RWPE1 (cell line): ENCODE measurements at regions not wholly inside any gene's neighbourhood (a gene's known extent, or its start where the extent isn't known, plus 50 kb on each side); places are given as distances from the start of the nearest gene placed in this dataset.

ENCODE experiments used
- CTCF ChIA-PET: fragments of 350-600 bp; sonication (Branson Sonifier 250); formaldehyde crosslinking; extraction: SDS; loops from one replicate; lab custom pipeline; 2021; lab: Yijun Ruan, JAX
- POLR2A ChIA-PET: fragments of 400-600 bp; formaldehyde crosslinking; extraction: SDS; loops from one replicate; lab custom pipeline; 2020; ENCODE audit warnings: antibody characterized with exemption; ENCODE audit not compliant: low non-redundant PET; lab: Yijun Ruan, JAX
- DNase-seq: peaks from one replicate; pipeline ENCODE4 v3.0.0; 2012; ENCODE audit warnings: low spot score
- H3K27ac ChIP-seq: fragments of 450-650 bp; 2 replicates; pipeline ENCODE4 v1.5.1; 2017
- TF ChIP-seq, protein P1 (sequence below): fragments of 450-650 bp; conservative IDR thresholded peaks from 2 replicates; pipeline ENCODE4 v1.5.1; 2017; ENCODE audit warnings: low read depth, mild to moderate bottlenecking

DNA sequence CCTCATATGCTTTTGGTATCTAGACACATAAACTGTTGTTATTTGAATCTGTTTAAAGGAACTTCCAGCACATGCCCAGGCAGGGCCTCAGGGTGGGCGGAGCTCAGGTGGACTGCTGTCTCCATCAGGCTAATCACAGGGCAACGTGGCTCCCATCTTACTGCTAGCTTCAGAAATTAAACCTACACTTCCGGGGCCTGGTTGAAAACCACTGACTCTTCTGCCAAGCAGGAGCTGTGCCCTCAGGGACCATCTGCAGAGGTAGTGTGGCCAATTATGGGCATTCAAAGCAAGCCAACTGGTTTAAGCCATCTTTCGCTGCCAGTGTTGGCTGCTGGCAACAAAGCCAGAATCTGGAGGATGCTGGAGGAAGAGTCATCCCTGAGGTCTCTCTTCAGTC is 97.5 kb downstream of the TMX1 start:
- TF ChIP-seq, protein P1, sequence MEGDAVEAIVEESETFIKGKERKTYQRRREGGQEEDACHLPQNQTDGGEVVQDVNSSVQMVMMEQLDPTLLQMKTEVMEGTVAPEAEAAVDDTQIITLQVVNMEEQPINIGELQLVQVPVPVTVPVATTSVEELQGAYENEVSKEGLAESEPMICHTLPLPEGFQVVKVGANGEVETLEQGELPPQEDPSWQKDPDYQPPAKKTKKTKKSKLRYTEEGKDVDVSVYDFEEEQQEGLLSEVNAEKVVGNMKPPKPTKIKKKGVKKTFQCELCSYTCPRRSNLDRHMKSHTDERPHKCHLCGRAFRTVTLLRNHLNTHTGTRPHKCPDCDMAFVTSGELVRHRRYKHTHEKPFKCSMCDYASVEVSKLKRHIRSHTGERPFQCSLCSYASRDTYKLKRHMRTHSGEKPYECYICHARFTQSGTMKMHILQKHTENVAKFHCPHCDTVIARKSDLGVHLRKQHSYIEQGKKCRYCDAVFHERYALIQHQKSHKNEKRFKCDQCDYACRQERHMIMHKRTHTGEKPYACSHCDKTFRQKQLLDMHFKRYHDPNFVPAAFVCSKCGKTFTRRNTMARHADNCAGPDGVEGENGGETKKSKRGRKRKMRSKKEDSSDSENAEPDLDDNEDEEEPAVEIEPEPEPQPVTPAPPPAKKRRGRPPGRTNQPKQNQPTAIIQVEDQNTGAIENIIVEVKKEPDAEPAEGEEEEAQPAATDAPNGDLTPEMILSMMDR, result no peak
- DNase-seq, result peak; percentile 49
- POLR2A ChIA-PET, result no interaction called here
- CTCF ChIA-PET, result no interaction called here
- H3K27ac ChIP-seq, result peak overlapping the region; percentile 79

DNA sequence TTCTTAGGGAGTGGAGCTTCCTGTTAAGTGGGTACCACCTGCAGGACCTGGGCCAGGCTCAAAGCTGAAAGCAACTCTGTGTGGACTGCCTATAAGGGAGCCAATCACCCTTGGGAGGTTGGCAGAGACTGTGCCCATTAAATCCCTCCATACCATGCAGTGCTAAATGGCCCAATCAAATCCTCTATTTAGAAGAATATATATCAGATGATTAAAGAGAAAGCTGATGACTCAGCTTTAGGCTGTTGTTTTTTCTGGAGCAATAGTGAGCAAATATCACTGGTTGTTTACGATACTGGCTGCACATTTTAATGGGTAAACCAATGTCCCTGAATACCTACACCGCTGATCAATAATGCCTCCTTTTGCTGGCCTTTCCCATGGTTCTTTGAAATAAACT is 101.3 kb downstream of the TMX1 start:
- ChIA-PET POLR2A (no interaction called here), CTCF (no interaction called here)
- DNase-seq, result peak; percentile 15
- H3K27ac ChIP-seq, result no peak overlapping the region
- TF ChIP-seq, protein P1, result no peak

DNA sequence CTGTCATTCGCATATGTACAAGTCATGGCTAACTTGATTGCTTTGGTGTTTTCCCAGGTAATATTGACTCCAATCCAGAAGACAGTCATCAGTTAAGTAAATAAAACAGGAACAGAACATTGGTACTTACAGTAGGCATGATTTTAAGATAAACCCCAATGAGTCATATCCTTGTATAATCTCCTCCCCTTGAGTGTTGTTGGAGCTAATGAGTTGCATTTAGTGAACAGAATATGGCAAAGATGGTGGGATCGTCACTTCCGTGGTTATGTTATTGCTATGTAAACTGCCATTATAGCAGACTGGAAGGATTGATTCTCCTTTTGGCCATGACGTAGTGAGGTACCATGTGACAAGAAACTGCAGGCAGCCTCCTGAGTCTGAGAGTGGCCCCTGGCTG is 102.2 kb downstream of the TMX1 start:
- peak overlapping the region; percentile 63 for H3K27ac ChIP-seq
- POLR2A ChIA-PET, result no interaction called here
- peak; percentile 91 for DNase-seq
- CTCF ChIA-PET, result interaction anchor here (0.6 to 0.7 kb wide), 2 partner anchors 243 to 433 kb away, joined by 3 to 4 read pairs; no protein-coding TSS in a partner anchor
- TF ChIP-seq, protein P1, result no peak

DNA sequence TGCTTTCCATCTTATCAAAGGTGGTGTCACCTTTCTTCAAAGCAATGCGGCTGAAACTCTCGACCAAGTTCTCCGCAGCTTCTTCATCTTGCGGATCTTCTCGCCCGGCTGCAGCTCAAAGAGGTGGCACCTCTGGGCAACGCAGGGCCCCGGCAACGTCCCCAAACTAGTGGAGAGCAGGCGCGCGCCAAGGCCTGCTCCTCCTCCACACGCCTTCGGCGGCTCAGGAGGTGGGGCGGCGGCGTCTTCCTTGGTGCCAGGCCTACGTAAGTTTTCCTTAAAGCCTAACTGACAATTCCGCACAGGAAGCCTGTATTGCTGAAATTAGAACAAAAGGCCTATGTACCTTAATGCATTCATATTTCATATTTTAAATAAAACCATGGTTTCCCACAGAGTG is 112.0 kb downstream of the TMX1 start:
- DNase-seq, result no peak
- POLR2A ChIA-PET, result no interaction called here
- TF ChIP-seq, protein P1, result no peak
- H3K27ac ChIP-seq, result no peak overlapping the region
- CTCF ChIA-PET, result no interaction called here

DNA sequence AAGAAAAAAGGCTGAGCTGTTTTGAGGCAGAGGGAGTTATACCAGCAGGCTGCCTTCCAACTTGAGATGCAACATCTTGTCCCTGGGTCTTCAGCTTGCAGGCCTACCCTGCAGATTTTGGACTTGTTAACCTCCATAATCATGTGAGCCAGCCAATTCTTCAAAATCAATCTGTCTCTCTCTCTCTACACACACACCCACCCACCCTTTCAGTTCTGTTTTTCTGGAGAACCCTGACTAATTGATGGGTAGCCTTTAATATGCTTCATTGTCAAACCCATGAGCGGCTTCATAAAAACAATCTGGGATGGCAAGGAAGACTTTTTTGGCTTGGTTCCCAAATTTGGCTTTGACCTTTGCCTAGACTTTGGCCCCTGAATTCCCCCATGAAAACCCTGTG is 113.9 kb downstream of the TMX1 start:
- CTCF ChIA-PET, result no interaction called here
- POLR2A ChIA-PET, result no interaction called here

DNA sequence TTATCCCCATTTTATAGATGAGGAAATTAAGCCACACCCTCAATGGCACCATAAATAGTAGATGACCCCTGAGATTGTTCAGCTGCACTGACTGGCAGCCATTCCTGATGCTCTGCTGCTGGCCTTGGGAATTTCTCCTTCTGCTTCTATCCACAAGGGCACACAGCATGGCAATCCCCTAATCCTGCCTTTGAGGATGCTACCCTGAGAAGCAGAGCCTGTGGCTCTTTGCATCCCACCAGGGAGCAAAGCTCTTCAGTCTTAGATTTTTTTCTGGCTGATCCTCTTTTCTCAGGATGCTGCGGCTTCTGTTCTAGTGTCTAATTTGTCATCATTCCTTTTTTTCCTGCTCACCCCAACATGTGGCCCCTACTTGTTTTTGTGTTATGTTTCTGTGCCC is 114.8 kb downstream of the TMX1 start:
- ChIA-PET POLR2A (interaction anchor here (0.5 kb wide), 1 partner anchor 19 kb away, joined by 3 read pairs; no protein-coding TSS in a partner anchor), CTCF (interaction anchor here (0.6 kb wide), 1 partner anchor 52 kb away, joined by 3 read pairs; no protein-coding TSS in a partner anchor)
- H3K27ac ChIP-seq, result no peak overlapping the region
- DNase-seq, result no peak
- TF ChIP-seq, protein P1, result no peak

More for the DNA sequence above, 113.9 kb downstream of the TMX1 start:
- TF ChIP-seq, protein P1, result no peak
- H3K27ac ChIP-seq, result no peak overlapping the region
- no peak for DNase-seq

DNA sequence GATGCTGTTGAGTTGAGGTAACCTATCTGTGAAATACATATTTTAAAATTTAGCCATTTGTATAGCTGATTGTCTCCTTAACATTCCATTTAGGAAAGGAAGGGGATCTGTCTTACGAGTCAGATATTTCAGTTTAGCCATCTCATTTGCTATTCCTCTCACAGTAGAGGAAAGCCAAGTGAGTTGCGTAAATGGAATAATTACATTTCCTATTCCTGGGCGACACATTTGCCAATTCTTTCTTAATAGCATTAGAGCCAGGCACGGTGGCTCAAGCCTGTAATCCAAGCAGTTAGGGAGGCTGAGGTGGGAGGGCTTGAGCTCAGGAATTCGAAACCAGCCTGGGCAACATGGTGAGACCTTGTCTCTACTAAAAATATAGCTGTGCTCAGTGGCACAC is 116.3 kb downstream of the TMX1 start:
- no peak for DNase-seq
- TF ChIP-seq, protein P1, result no peak
- ChIA-PET POLR2A (no interaction called here), CTCF (no interaction called here)
- peak overlapping the region; percentile 41; the same call in 1 of the 2 replicates for H3K27ac ChIP-seq
